Ovary (tissue), 3 donors: ENCODE measurements at regions not wholly inside any gene's neighbourhood (a gene's known extent, or its start where the extent isn't known, plus 50 kb on each side); places are given as distances from the start of the nearest gene placed in this dataset.

Experiments used
- EP300 ChIP-seq: sonication (generic); formaldehyde crosslinking; IDR thresholded peaks from one replicate; pipeline ENCODE4 v1.6.1; 2017; ENCODE audit warnings: antibody characterized with exemption
- POLR2A ChIP-seq: fragments of 450-650 bp; IDR thresholded peaks from one replicate; pipeline ENCODE4 v1.6.1; 2017; ENCODE audit warnings: antibody characterized with exemption, mild to moderate bottlenecking, moderate library complexity
- TF ChIP-seq, protein P1 (sequence below), 3 donors: fragments of 450-650 bp in 2 of 3; fragments of 200-600 bp in 1 of 3; IDR thresholded peaks; one replicate each; pipeline versions ENCODE4 v1.5.1 to v1.8.0; 2016 to 2022; ENCODE audit warnings: antibody characterized with exemption in 3 of 3, mild to moderate bottlenecking in 1 of 3
- donor health status: DM: no; HTN: no; CAD: no.

DNA sequence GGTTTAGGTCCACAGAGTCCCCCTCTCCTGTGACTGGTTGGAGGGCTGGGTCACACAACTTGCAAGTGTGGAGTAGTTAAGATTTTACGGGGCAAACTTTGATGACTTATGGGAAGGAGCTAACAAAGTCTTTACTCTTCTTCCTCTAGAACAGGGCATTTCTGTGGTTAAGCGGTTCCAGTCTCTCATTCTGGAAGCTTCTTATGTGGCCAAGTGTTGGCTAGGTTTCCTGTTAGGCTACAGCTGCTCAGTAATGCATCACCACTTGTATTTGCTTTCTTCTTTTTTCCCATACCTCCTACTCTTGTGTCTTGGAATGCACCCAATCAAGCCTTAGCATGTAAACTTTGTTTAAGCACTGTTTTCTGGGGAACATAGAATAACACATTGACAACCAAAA, 100.6 kb upstream of the PLAAT1 start:
- TF ChIP-seq, protein P1, sequence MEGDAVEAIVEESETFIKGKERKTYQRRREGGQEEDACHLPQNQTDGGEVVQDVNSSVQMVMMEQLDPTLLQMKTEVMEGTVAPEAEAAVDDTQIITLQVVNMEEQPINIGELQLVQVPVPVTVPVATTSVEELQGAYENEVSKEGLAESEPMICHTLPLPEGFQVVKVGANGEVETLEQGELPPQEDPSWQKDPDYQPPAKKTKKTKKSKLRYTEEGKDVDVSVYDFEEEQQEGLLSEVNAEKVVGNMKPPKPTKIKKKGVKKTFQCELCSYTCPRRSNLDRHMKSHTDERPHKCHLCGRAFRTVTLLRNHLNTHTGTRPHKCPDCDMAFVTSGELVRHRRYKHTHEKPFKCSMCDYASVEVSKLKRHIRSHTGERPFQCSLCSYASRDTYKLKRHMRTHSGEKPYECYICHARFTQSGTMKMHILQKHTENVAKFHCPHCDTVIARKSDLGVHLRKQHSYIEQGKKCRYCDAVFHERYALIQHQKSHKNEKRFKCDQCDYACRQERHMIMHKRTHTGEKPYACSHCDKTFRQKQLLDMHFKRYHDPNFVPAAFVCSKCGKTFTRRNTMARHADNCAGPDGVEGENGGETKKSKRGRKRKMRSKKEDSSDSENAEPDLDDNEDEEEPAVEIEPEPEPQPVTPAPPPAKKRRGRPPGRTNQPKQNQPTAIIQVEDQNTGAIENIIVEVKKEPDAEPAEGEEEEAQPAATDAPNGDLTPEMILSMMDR (IDR thresholded peaks at IDR 0.05): no peak
- no peak for TF ChIP-seq EP300
- no peak for TF ChIP-seq POLR2A
